Stimulated activated CD4-positive, alpha-beta T cell treated with anti-CD3 and anti-CD28 coated beads, Interleukin-15, amount 100 ng/mL, for 24 hours (primary cell): ENCODE measurements at regions not wholly inside any gene's neighbourhood (a gene's known extent, or its start where the extent isn't known, plus 50 kb on each side); places are given as distances from the start of the nearest gene placed in this dataset.

Experiments used
- DNase-seq: peaks from one replicate; pipeline ENCODE4 v3.0.0-alpha.2; 2020

DNA sequence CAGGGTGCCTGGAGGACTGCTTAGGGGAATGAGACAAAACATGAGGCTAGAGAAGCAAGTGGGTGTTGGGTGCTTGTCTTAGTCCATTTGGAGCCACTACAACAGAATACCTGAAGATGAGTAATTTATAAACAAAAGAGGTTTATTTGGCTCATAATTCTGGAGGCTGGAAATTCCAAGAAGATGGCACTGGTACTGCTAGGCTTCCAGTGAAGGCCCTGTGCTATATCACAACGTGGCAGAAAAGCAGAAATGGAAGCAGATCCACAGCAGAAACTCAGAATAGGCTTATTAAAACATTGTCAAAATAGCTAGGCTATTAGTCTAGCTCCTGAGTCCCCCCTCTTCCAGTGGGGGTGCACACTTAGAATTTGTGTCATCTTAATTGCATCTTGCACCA is 701.7 kb downstream of the RWDD3 start:
- DNase-seq: no peak

DNA sequence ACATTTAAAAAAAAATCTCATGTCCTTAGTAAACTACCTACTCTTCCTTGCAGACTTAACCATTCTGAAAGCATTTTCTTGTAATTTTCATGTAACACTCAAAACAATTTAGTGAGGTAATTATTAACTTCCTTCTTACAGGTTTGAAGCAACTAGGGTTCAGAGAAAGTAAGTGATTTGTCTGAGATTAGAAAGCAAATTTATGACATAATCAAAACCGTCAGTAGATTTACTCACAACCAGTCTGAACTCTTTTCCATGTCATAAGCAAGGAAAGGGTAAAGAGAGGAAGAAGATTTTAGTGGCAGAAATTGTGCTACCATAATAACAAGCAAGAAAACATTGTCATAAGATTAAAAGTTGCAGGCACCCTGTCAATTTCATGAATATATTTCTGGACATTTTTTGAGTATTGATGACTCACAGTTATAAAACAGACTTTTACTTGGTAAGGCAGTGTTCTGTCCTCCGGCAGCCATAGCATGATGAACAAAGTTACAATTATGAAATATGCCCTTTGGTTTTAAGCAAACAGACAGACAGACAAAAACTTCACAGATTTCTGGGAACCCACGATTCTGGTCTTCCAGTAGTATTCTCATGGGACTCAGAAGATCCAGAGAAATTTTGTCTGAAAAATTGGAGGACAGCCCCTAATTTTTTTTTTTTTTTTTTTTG is 707.2 kb downstream of the RWDD3 start:
- DNase-seq: no peak

DNA sequence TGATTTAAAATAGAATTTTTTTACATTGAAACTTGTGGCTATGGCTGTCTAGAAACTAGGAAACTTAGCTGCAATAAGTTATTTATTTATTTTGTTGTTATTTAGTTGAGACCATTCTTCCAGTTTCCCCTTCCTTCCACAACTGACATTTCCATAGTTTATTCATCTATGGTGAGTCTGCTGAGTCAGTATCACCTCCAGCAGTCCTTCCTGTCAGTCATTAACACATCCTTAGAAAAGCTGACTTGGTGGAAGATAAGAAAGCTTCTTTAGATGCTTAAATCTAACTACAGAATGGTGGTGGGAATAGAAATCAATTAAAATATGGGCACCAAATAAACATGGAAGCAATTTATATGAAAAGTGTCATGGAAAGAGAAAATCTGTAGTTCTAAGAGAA is 714.0 kb downstream of the RWDD3 start:
- DNase-seq: no peak

DNA sequence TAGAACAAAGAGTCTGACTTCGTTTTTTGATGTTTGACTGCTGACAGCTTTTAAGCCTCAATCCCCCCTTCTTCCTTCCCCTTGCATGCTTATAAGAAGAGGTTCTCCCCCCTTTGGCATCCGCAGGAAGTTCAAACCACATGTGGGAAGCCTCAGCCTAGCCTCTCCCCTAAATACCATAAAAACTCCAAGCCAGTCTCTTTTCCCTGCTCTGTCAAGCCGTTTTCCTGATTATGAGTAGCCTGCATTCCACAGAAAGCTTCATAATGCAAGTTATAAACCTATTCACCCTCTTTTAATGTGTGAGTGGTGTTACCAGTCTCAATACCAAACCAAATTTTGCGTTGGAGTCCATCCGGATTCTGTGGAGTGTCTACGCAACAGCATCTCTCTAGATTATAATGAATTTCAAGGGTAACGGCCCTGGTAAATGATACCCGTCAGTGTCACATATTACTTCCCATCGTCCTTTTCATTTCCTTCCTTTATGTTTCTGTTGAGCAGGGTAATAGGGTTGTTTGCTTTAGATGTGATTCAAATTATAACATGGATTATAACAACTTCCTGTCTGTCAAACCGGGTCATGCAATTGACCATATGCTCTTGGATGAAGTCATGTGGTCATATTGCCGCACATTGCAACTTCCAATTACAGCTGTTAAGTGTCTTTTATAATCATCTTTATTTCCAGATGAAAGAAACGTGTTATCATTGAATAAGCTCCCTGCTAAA is 717.5 kb downstream of the RWDD3 start:
- no peak for DNase-seq

DNA sequence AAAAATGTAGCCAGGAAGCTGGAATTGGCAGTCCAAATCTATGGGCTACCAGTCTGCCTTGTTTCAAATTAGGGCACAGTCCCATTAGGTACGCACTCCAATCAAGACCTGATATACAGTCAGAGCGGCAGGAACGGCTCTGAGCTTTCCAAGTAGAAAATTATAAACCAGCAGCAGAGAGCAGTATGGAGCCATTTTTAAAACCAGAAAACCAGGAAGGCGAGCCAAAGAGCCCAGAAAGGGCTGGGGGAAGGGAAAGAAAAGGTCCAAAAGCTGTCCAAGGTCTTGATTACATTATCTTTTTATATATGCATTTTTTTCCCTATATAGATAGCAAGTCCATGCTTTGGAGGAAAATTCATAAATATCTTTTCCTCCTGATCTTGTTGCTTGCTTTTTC is 719.0 kb downstream of the RWDD3 start:
- no peak for DNase-seq

DNA sequence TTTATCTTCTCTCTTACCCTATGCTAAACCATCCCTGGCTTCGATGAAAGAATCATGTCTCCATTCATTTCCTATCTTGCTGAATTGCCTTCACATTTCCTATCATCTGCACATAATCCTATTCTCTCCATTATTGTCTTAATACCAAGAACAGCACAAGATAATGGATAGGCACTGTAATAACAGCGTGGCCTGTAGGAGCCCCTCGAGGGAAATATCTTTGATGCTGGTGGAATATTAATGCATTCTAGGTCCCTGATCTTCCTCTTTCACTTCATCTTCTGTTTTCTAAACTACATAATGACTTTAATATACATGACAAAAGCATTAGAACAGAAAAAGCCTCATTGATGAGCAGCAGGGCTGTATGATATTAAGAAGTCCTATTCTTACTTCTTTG is 720.6 kb downstream of the RWDD3 start:
- DNase-seq: no peak

DNA sequence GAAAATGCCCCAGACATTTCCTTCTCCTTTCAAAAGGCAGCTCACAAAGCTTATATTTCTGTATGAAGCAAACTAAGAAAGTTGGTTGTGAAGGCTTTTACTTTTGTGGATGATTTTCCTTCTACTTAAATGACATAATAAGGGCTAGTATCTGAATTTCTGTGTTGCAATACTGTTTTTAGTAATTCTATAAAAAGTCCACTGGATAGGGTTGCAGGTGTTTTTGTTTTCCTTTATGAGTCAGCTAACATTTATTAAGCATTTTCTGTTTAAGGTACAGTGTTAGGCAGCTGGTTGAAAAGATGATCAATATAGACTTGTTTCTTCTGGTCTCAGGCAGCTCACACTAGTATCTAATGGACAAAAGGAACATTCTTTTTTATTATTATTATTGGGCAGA is 722.2 kb downstream of the RWDD3 start:
- no peak for DNase-seq

DNA sequence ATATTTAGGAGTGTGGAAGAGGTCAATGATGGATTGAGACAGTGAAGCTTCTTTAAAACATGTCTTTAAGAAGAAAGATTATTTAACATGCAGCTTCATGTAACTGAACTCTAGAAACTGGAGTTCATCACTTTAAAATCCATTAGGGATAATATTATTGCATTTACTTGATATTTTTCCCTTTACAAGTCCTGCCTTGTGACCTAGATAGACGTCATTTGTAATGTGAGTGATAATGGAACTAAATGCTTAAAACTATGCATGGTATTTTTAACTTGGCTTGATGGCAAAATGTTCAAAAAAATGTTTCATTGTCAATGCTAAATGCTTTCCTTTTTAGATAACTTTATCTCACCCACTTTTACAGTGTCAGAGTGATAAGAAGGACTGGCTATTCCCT is 723.7 kb downstream of the RWDD3 start:
- DNase-seq: no peak

DNA sequence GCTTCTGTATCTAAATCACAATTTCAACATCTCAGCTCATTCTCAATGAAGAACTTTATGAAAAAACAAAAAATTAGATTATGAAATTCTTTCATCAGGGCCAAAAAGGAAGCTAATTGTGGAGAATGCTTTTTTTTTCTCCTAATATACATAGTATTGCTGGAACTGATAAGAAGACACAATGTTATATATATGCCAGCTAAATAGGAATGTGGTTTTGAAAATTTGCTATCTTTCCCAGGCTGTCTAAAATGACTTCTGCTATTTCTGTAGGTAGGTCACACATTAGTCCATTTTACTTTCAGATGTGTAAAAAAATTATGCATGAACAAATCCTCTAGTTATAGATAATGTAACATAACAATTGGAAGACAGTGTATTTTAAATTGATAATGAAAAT is 732.9 kb downstream of the RWDD3 start:
- DNase-seq: no peak

DNA sequence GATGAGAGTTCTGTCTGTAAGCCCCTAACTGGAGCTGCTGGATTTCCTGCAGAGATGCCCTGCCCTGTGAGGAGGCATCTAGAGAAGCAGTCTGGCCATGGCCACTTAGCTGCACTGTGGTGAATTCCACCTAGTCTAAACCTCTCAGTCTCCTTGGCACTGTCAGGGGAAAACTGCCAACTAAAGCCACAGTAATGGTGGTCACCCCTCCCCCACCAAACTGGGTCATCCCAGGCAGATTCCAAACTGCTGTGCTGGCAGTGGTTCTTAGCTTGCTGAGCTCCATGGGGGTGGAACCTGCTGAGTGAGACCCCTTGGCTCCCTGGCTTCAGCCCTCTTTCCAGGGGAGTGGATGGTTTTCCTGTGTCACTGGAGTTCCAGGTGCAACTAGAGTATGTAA is 740.6 kb downstream of the RWDD3 start:
- DNase-seq: no peak

DNA sequence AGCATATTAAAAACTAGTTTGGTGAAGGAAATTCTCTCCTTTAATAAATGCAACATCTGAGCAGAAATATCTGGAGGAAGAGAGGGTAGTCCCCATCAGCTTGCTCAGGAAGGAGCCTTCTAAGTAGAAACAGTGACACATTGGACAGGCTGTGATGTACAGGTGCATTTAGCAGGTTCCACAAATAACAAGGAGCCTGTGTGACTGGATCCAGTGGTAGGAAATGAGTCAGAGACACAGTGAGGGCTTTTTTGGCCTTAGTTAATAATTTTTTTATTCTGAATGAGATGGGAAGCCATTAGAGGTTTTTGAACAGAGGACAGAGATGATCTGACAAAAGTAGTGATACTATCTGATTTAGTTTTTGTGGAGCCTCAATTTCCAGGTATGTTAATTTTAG is 738.9 kb upstream of the PTBP2 start:
- no peak for DNase-seq

DNA sequence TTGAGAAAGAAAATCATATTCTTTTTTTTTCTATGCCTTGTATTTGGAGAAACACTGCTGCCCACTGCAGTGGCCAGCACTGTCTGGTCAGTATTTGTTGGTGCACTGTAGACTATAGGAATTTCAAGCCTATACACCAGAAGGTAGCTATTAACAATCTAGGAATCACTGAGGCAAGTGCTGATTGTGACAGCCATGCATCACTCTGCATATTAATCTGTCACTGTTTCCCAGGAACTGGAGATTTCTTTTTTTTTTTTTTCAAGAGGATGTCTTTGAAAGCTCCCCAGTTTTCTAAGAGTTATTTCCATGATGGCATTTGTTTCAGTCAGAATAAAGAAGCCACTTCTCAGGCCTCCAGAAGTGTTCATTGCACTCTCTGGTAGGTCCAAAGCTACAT is 737.8 kb upstream of the PTBP2 start:
- no peak for DNase-seq

DNA sequence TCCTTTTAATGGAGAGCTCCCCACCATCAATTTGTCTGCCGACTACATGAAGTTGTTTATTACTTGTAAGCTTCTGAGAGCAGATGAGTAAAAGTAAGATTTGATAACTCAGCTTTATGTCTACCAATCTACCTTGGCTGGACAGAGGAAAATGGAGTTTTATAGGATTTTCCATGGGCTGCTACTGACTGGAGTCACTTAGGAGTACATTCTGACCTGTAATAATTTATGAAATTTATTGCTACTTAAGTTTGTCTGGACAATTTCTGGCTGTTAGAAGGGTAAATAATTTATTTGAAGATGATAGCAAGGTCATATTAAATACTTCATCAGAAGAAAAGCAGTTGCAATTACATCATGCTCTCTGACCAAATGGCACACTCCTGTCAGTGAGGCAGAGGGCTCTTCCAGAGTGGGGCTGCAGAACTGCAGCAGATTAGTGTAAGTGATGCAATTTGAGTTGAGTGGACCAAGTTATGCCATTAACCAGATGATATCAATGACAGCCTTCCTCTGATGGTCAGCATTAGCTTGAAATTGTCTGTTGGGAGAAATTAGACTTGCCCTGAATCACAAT is 736.7 kb upstream of the PTBP2 start:
- no peak for DNase-seq

DNA sequence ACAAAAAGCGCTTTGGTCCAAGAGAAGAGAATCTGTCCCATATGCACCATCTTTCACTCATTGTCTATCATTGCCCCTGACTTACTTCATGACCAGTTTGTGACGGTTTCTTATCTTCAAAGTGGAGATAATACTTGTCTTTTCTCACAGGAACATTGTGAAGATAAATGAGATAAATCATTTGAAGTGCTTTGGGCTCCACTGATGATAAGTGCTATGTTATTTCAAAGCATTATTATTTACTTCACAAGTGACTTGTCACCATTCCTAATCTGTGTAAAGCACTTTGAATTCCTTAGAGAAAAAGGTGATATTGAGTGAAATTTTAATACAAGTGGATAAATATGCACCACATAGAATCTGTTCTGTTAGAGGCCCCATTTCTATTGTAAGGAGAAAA is 731.6 kb upstream of the PTBP2 start:
- DNase-seq: no peak

DNA sequence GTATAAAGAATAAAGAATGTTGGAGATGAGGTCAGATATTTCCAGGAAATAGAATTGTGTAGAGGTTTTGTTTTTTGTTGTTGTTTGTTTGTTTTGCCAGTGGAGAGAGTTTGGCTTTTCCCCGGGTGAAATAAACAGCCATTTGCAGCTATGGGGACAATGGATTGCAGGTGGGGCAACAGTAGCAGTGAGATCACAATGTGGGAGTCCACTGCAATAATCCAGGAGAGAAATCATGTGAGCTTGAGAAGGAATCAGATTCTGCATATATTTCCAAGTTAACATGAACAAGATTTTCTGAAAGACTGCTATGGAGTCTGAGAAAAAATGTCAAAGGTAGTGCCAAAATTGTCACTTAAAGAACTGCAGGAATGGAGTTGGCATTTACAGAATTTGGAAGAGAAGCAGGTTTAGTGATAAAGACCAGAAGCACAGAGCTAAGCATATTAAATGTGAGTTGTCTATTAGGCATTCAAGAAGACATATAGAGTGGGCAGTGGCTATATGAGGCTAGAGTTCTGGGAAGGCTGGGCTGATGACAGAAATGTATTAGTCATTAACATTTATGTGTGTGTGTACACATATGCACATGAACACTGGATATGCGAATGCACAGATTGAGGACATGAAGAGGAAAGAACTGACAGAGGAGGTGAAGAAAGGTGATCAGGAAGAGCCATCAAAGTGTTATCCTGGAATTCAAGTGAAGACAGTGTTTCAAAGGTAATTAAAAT is 729.6 kb upstream of the PTBP2 start:
- DNase-seq: no peak

DNA sequence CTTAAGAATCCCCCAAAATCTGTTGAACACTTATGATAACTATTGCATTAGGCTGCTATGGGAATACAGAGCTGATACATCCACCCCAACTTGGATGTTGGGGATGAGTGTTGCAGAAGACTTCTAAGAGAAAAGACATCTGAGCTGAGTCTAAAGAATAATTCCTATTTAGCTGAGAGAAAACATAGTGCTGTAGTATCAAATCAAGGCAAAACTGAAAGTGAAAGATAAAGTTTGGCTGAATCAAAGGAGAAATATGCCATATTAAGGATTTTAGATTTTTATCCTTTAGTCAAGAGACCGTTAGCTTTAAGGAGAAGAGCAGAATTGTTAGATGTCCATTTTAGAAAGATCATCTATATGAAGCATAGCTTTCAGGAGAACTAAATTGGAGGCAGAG is 726.9 kb upstream of the PTBP2 start:
- DNase-seq: no peak

DNA sequence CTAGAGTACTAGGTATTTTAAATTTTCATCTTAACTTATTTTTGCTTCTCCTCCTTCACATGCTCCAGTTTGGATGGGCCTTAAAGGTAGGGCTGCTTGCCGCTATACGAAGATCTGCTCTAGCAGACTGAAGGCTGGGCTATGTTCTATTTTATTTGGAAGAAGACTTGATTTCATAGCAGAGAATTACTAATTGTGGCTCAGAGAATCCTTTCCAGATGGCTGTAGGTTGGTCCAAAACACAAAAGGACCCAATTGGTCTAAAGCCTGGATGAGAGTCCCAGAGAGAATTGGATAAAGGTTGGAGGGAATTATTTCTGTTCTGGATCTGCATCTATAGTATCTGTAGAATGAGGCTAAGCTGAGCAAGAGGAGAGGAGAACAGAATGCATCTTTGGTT is 719.4 kb upstream of the PTBP2 start:
- DNase-seq: no peak

DNA sequence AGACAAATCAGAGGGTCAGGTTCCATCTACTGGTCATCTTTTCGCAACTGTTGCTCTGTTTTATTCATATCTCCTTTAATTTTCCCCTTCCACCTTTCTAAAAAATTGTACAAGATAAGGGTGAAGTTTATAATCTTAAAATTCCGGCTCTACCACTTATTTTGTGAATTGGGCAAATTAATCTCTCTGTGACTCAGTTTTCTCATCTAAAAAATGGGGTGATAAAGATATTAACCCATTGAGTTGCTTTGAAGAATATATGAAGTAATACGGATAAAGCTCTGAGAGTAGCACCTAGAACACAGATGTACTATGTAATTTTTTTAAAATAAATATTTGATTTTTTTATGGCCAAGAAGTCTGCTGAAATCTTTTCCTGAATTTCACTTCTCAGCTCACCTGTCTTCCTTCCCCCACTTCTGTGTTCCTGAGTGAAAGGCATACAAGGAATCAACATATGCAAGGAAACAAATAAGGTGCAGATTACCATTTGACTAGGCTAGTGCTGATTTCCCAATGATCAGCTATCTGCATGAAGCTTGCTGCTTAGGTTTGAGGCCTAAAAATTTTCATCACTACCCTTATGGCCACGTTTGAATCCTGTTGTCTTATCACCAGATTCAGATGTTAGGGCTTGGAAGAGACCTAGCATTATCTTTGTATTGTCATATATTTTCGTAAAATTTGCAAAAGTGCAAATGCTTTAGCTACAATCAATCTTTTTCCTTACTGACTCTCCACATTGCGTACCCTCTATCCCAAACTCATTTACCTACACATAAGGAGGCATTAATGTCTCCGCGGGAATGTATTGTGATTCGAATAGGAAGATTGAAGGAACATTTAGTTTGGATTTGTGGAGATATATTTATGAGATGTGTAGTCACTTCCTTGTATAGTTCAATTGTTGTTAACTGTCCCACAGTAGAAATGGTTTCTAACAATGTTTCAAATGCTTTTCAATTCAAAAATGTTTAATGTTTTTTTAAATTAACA is 718.3 kb upstream of the PTBP2 start:
- no peak for DNase-seq

DNA sequence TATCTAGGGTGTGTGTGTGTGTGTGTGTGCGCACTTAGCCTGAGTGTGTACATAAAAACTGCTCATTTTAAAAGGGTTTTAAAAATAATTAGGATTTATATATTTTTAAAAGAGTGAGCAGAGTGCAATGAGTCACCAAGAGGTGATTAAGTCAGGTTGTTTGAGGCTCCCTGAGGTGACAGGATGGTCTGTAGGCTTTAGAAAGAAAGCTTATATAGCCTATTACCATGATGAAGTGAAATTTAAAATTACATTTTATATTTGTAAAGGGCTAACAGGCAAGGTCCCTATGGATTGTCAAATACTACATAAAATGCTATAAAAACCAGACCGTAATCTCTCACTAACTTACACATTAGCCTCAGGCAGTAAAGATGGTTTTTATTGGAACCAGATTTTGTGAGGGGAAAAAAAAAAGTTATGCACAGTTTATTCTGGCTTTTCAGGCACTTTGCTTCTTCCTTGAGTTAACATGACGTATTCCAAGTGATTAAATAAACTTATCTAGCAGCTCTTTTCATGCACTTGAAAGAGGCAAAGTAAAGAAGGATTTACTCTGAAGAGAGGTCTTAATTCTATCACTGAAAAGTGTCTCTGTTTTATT is 711.7 kb upstream of the PTBP2 start:
- DNase-seq: no peak

DNA sequence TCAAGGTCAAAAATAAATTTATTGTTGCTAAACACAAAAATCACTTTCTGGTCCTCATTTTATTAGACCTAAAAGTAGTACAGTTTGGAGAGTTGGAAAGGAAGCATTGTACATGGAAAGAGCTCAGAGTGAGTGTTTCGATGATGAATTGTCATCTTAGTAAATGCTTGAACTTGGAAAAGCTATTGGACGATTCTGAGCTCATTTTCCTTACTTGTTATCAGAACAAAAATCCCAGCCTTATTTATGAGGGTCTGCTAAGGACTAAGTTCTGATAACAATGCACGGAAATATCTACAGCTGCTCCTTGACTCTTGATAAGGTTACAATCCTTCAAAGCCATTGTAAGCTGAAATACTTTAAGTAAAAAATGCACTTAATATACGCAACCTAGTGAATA is 710.0 kb upstream of the PTBP2 start:
- no peak for DNase-seq

DNA sequence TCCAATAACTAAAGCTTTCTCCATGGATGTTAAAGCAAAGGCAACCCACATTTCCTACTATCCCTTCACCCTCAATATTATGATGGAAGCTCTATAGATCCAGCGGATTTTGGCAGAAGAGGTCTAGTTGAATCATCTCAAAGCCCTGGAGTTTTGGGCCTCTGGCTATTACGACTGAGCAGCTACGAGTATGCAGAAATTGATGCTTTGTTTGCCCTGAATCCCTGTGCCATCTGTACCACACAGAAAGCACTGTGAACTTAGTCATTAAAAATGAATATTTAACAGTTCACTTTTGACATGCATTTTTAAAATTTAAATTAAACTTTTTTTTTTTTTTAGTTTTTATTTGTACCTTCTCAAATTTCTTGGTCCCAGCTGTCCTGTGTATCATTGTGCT is 705.4 kb upstream of the PTBP2 start:
- DNase-seq: no peak

DNA sequence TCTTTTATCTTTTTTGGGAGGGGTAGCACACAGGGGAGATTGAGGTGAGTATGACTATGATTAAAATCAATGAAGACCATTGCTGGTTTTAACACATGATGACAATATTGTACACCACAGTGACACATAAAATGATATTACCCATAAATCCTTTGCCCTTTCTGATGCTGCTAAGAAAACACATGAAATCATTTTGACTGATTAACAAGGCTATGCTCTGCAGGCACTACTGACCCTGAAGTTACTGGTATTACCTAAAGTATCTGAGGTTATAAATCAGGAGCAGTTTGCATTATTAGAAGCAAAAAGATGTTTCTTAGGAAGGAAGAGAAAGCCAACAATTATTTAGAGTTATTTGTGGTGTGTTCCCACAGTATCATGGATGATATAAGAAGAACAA is 701.2 kb upstream of the PTBP2 start:
- no peak for DNase-seq
